Neural progenitor cell (in vitro differentiated cells): ENCODE measurements at regions not wholly inside any gene's neighbourhood (a gene's known extent, or its start where the extent isn't known, plus 50 kb on each side); places are given as distances from the start of the nearest gene placed in this dataset.

ENCODE experiments used
- CTCF ChIP-seq: fragments of 200-600 bp; sonication (generic); IDR thresholded peaks from 2 replicates; pipeline ENCODE4 v1.5.1; 2017; ENCODE audit warnings: antibody characterized with exemption, mild to moderate bottlenecking
- EZH2 ChIP-seq: fragments of 200-600 bp; sonication (generic); IDR thresholded peaks from 2 replicates; pipeline ENCODE4 v1.6.1; 2017; ENCODE audit warnings: antibody characterized with exemption, mild to moderate bottlenecking, moderate library complexity
- EZH2phosphoT487 ChIP-seq: fragments of 200-600 bp; sonication (generic); IDR thresholded peaks from 2 replicates; pipeline ENCODE4 v1.6.1; 2017; ENCODE audit warnings: antibody characterized with exemption

GRCh38 chr17:11144358-11145233 is 96.4 kb upstream of the SHISA6 start:
- TF ChIP-seq CTCF (peak; percentile 87), EZH2 (no peak), EZH2phosphoT487 (no peak)
